ENCODE measurements at regions not wholly inside any gene's neighbourhood (a gene's known extent, or its start where the extent isn't known, plus 50 kb on each side); places are given as distances from the start of the nearest gene placed in this dataset.

- TF ChIP-seq ETV6 (conservative IDR thresholded peaks at IDR 0.05 in 1 of 2, IDR thresholded peaks at IDR 0.05 in 1 of 2; ENCODE audit: borderline replicate concordance in 1 of 2, low read depth in 1 of 2), result no peak
- TF ChIP-seq CTCF (IDR thresholded peaks at IDR 0.05 in 2 of 3, conservative IDR thresholded peaks at IDR 0.05 in 1 of 3; ENCODE audit: control insufficient read depth in 2 of 3, extremely low read depth in 1 of 3, insufficient read depth in 1 of 3, low read depth in 3 of 3, low read length in 3 of 3), result no peak
- no peak for TF ChIP-seq EZH2 (IDR thresholded peaks at IDR 0.05; ENCODE audit: borderline replicate concordance, control insufficient read depth, low read depth, low read length)
- no peak for TF ChIP-seq TCF12 (IDR thresholded peaks at IDR 0.05; ENCODE audit: low read depth, low read length)
- TF ChIP-seq CHD2 (IDR thresholded peaks at IDR 0.05; ENCODE audit: borderline replicate concordance, low read depth, low read length), result no peak
- TF ChIP-seq TAF1 (IDR thresholded peaks at IDR 0.05; ENCODE audit: borderline replicate concordance, low read depth, low read length), result no peak
- no peak for TF ChIP-seq ZNF384 (IDR thresholded peaks at IDR 0.05; ENCODE audit: borderline replicate concordance, low read depth, low read length)
- TF ChIP-seq CUX1 (IDR thresholded peaks at IDR 0.05; ENCODE audit: insufficient replicate concordance, low read depth, low read length), result no peak
- TF ChIP-seq TARDBP (IDR thresholded peaks at IDR 0.05; ENCODE audit: borderline replicate concordance), result no peak
- no peak for TF ChIP-seq CHD4 (IDR thresholded peaks at IDR 0.05)
- TF ChIP-seq JUND (IDR thresholded peaks at IDR 0.05; ENCODE audit: low read depth, low read length), result no peak
Observed at GRCh38 chr9:29625292-29625731, 2052.0 kb upstream of the C9orf72 start.
